T1000 (cell line): ENCODE measurements at regions not wholly inside any gene's neighbourhood (a gene's known extent, or its start where the extent isn't known, plus 50 kb on each side); places are given as distances from the start of the nearest gene placed in this dataset.
"Not testable (repeated sequence)": the region's sequence is repeated elsewhere in the genome, so short reads cannot be mapped to it uniquely, and the experiment has no call there.

Experiments used
- DNase-seq: peaks from one replicate; lab custom pipeline; 2025; ENCODE audit warnings: mixed read lengths; lab: John Stamatoyannopoulos, UW

- DNase-seq: no peak
Observed at GRCh38 chr17:77838748-77839697, 119.5 kb upstream of the TNRC6C start.

GRCh38 chr17:77839698-77840512 is 118.6 kb upstream of the TNRC6C start:
- DNase-seq: no peak

- no peak for DNase-seq
Observed at GRCh38 chr17:77840513-77841165, 117.9 kb upstream of the TNRC6C start.

- no peak for DNase-seq
Observed at GRCh38 chr17:77841742-77842527, 116.6 kb upstream of the TNRC6C start.

- DNase-seq: no peak
Observed at GRCh38 chr17:77842528-77843147, 115.9 kb upstream of the TNRC6C start.

- DNase-seq: not testable (repeated sequence)
Observed at GRCh38 chr17:77843255-77843895, 115.1 kb upstream of the TNRC6C start.

- DNase-seq: no peak
Observed at GRCh38 chr17:77843896-77844295, 114.6 kb upstream of the TNRC6C start.

GRCh38 chr17:77844681-77845080 is 113.8 kb upstream of the TNRC6C start:
- DNase-seq: no peak

- no peak for DNase-seq
Observed at GRCh38 chr17:77845541-77846225, 112.8 kb upstream of the TNRC6C start.

GRCh38 chr17:77846531-77847085 is 111.9 kb upstream of the TNRC6C start:
- DNase-seq: no peak

- DNase-seq: no peak
Observed at GRCh38 chr17:77847221-77848085, 111.0 kb upstream of the TNRC6C start.

- no peak for DNase-seq
Observed at GRCh38 chr17:77848257-77848656, 110.2 kb upstream of the TNRC6C start.

GRCh38 chr17:77849239-77849638 is 109.3 kb upstream of the TNRC6C start:
- DNase-seq: no peak

- no peak for DNase-seq
Observed at GRCh38 chr17:77851921-77852320, 106.6 kb upstream of the TNRC6C start.

- no peak for DNase-seq
Observed at GRCh38 chr17:77852731-77853130, 105.8 kb upstream of the TNRC6C start.

- DNase-seq: no peak
Observed at GRCh38 chr17:77853191-77853977, 105.1 kb upstream of the TNRC6C start.

GRCh38 chr17:77854083-77854758 is 104.3 kb upstream of the TNRC6C start:
- no peak for DNase-seq
